Vagina (tissue), 2 donors: ENCODE measurements at regions not wholly inside any gene's neighbourhood (a gene's known extent, or its start where the extent isn't known, plus 50 kb on each side); places are given as distances from the start of the nearest gene placed in this dataset.

ENCODE experiments used
- DNase-seq, 2 donors: peaks; one replicate each; pipeline ENCODE4 v3.0.0-alpha.2; 2017; ENCODE audit errors: extremely low spot score in 2 of 2
- H3K27ac ChIP-seq: fragments of 200-600 bp; sonication (generic); one replicate; pipeline ENCODE4 v1.5.1; 2019
- H3K27me3 ChIP-seq: fragments of 200-600 bp; sonication (generic); one replicate; pipeline ENCODE4 v1.5.1; 2019
- H3K36me3 ChIP-seq, 2 donors: fragments of 200-600 bp; sonication (generic); one replicate each; pipeline ENCODE4 v1.5.1; 2017 to 2019
- H3K4me1 ChIP-seq: fragments of 200-600 bp; sonication (generic); one replicate; pipeline ENCODE4 v1.5.1; 2019
- H3K4me3 ChIP-seq, 2 donors: fragments of 200-600 bp; sonication (generic); 1 replicate in 1 of 2; 2 replicates in 1 of 2; pipeline ENCODE4 v1.5.1; 2016 to 2019
- H3K9me3 ChIP-seq: fragments of 200-600 bp; sonication (generic); one replicate; pipeline ENCODE4 v1.5.1; 2019
- CTCF ChIP-seq, 3 experiments: fragments of 450-650 bp in 2 of 3; fragments of 200-600 bp in 1 of 3; sonication (generic) in 1 of 3; IDR thresholded peaks; one replicate each; pipeline ENCODE4 v1.5.1; 2017 to 2019; ENCODE audit warnings: antibody characterized with exemption in 3 of 3, mild to moderate bottlenecking in 2 of 3, moderate library complexity in 2 of 3
- POLR2A ChIP-seq, 2 donors: fragments of 450-650 bp; IDR thresholded peaks; one replicate each; pipeline ENCODE4 v1.6.1; 2017; ENCODE audit warnings: antibody characterized with exemption in 2 of 2, mild to moderate bottlenecking in 2 of 2, moderate library complexity in 2 of 2
- POLR2AphosphoS5 ChIP-seq, 2 donors: sonication (generic); formaldehyde crosslinking; IDR thresholded peaks; one replicate each; pipeline ENCODE4 v1.9.0; 2017; ENCODE audit warnings: antibody characterized with exemption in 2 of 2, mild to moderate bottlenecking in 2 of 2, low read depth in 1 of 2; ENCODE audit not compliant: insufficient read depth in 1 of 2
- intact Hi-C: fragments of 100-400 bp; cut with DNase I; formaldehyde crosslinking; loops from one replicate; pipeline ENCODE4 v1.15.1; 2023

GRCh38 chr3:159626598-159626997 lies 362.0 kb upstream of the IL12A start:
- Histone ChIP-seq H3K9me3 (no peaks in the 10 kb centered on the region), H3K36me3 (no peaks in the 10 kb centered on the region), H3K27ac (no peak overlapping the region), H3K27me3 (no peaks in the 10 kb centered on the region), H3K4me3 (no peak overlapping the region), H3K4me1 (no peaks in the 10 kb centered on the region)
- intact Hi-C loops, result no loop called here
- TF ChIP-seq POLR2A (IDR thresholded peaks at IDR 0.05), result no peak
- TF ChIP-seq CTCF (IDR thresholded peaks at IDR 0.05), result no peak
- TF ChIP-seq POLR2AphosphoS5 (IDR thresholded peaks at IDR 0.05; ENCODE audit: insufficient read depth in 1 of 2, low read depth in 1 of 2), result no peak
- no peak for DNase-seq

- Histone ChIP-seq H3K9me3 (no peaks in the 10 kb centered on the region), H3K27ac (no peak overlapping the region), H3K27me3 (no peaks in the 10 kb centered on the region), H3K4me1 (no peaks in the 10 kb centered on the region), H3K4me3 (no peak overlapping the region), H3K36me3 (no peaks in the 10 kb centered on the region)
- DNase-seq, result no peak
- intact Hi-C loops, result no loop called here
- TF ChIP-seq POLR2AphosphoS5 (IDR thresholded peaks at IDR 0.05; ENCODE audit: insufficient read depth in 1 of 2, low read depth in 1 of 2) (no peak), POLR2A (IDR thresholded peaks at IDR 0.05) (no peak), CTCF (IDR thresholded peaks at IDR 0.05) (no peak)
Observed at GRCh38 chr3:159627229-159627628, 361.4 kb upstream of the IL12A start.

GRCh38 chr3:159627634-159628033 lies 361.0 kb upstream of the IL12A start:
- Histone ChIP-seq H3K4me1 (no peaks in the 10 kb centered on the region), H3K27ac (no peak overlapping the region), H3K9me3 (no peaks in the 10 kb centered on the region), H3K4me3 (no peak overlapping the region), H3K36me3 (no peaks in the 10 kb centered on the region), H3K27me3 (no peaks in the 10 kb centered on the region)
- no peak for DNase-seq
- TF ChIP-seq POLR2A (IDR thresholded peaks at IDR 0.05) (no peak), POLR2AphosphoS5 (IDR thresholded peaks at IDR 0.05; ENCODE audit: insufficient read depth in 1 of 2, low read depth in 1 of 2) (no peak), CTCF (IDR thresholded peaks at IDR 0.05) (no peak)
- intact Hi-C loops, result no loop called here

GRCh38 chr3:159629329-159630084 lies 359.1 kb upstream of the IL12A start:
- Histone ChIP-seq H3K36me3 (no peaks in the 10 kb centered on the region), H3K4me1 (no peaks in the 10 kb centered on the region), H3K9me3 (no peaks in the 10 kb centered on the region), H3K4me3 (no peak overlapping the region), H3K27ac (no peak overlapping the region), H3K27me3 (no peaks in the 10 kb centered on the region)
- no peak for DNase-seq
- intact Hi-C loops, result no loop called here
- TF ChIP-seq POLR2AphosphoS5 (IDR thresholded peaks at IDR 0.05; ENCODE audit: insufficient read depth in 1 of 2, low read depth in 1 of 2) (no peak), POLR2A (IDR thresholded peaks at IDR 0.05) (no peak), CTCF (IDR thresholded peaks at IDR 0.05) (no peak)

GRCh38 chr3:159631226-159631625 lies 357.4 kb upstream of the IL12A start:
- no peak for DNase-seq
- Histone ChIP-seq H3K9me3 (no peaks in the 10 kb centered on the region), H3K4me1 (no peaks in the 10 kb centered on the region), H3K27ac (no peak overlapping the region), H3K27me3 (no peaks in the 10 kb centered on the region), H3K4me3 (no peak overlapping the region), H3K36me3 (no peaks in the 10 kb centered on the region)
- no peak for TF ChIP-seq POLR2AphosphoS5 (IDR thresholded peaks at IDR 0.05; ENCODE audit: insufficient read depth in 1 of 2, low read depth in 1 of 2)
- TF ChIP-seq CTCF (IDR thresholded peaks at IDR 0.05), result no peak
- TF ChIP-seq POLR2A (IDR thresholded peaks at IDR 0.05), result no peak
- intact Hi-C loops, result no loop called here
